Spleen (tissue), 7 donors: ENCODE measurements at regions not wholly inside any gene's neighbourhood (a gene's known extent, or its start where the extent isn't known, plus 50 kb on each side); places are given as distances from the start of the nearest gene placed in this dataset.

Source experiments
- POLR2A ChIP-seq, 3 donors: fragments of 450-650 bp; IDR thresholded peaks; one replicate each; pipeline ENCODE4 v1.5.1; 2017; ENCODE audit warnings: antibody characterized with exemption in 3 of 3, mild to moderate bottlenecking in 1 of 3
- POLR2AphosphoS5 ChIP-seq, 3 donors: sonication (generic); formaldehyde crosslinking; IDR thresholded peaks; one replicate each; pipeline ENCODE4 v1.5.1; 2017; ENCODE audit warnings: antibody characterized with exemption in 3 of 3
- TF ChIP-seq, protein P1 (sequence below), 11 experiments: fragments of 200-600 bp in 7 of 11; fragments of 450-650 bp in 4 of 11; sonication (generic) in 4 of 11; IDR thresholded peaks in 8 of 11; conservative IDR thresholded peaks in 3 of 11; 1 replicate in 7 of 11; 2 replicates in 4 of 11; pipeline versions ENCODE4 v1.4.0 to v1.8.0; 2016 to 2021; ENCODE audit warnings: antibody characterized with exemption in 11 of 11, inconsistent platforms in 4 of 11, mild to moderate bottlenecking in 1 of 11
- donor health status: DM: no; HTN: no; CAD: no; lungs with moderate emphysema.
- donor health status: DM: no; HTN: no; CAD: no.
- donor health status: DM: no; HTN: no; CAD: no.

DNA sequence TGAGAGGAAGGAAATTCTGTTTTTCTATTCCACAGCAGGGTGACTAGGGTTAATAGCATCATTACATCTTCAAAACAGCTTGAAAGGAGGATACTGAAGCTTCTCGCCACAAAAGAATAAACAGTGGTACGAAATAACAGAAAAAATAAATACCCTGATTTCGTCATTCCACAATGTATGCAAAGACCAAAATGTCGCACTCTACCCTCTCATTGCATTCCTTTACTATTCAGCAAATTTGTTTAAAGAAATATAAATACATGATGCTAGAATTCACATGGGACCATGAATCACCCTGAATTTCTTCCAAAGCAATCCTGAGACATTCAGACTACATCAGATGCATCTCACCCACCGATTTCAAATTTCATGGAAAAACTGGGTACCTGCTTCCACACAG, 112.3 kb upstream of the TOP3B start:
- TF ChIP-seq POLR2A (IDR thresholded peaks at IDR 0.05): no peak
- TF ChIP-seq, protein P1, sequence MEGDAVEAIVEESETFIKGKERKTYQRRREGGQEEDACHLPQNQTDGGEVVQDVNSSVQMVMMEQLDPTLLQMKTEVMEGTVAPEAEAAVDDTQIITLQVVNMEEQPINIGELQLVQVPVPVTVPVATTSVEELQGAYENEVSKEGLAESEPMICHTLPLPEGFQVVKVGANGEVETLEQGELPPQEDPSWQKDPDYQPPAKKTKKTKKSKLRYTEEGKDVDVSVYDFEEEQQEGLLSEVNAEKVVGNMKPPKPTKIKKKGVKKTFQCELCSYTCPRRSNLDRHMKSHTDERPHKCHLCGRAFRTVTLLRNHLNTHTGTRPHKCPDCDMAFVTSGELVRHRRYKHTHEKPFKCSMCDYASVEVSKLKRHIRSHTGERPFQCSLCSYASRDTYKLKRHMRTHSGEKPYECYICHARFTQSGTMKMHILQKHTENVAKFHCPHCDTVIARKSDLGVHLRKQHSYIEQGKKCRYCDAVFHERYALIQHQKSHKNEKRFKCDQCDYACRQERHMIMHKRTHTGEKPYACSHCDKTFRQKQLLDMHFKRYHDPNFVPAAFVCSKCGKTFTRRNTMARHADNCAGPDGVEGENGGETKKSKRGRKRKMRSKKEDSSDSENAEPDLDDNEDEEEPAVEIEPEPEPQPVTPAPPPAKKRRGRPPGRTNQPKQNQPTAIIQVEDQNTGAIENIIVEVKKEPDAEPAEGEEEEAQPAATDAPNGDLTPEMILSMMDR (IDR thresholded peaks at IDR 0.05 in 8 of 11, conservative IDR thresholded peaks at IDR 0.05 in 3 of 11): no peak
- TF ChIP-seq POLR2AphosphoS5 (IDR thresholded peaks at IDR 0.05): no peak
